ENCODE measurements at regions not wholly inside any gene's neighbourhood (a gene's known extent, or its start where the extent isn't known, plus 50 kb on each side); places are given as distances from the start of the nearest gene placed in this dataset.

GRCh38 chr12:64998371-64999147 is 122.5 kb downstream of the WIF1 start:
- TF ChIP-seq SPEN (CRISPR knock-in tag; IDR thresholded peaks at IDR 0.05; ENCODE audit: low read depth): no peak
- no peak for TF ChIP-seq POLR2A (IDR thresholded peaks at IDR 0.05; ENCODE audit: insufficient read depth in 1 of 2, low read depth in 2 of 2, low read length in 2 of 2)
- TF ChIP-seq RXRA (CRISPR knock-in tag; IDR thresholded peaks at IDR 0.05): no peak
